GM12891 (cell line): ENCODE measurements at regions not wholly inside any gene's neighbourhood (a gene's known extent, or its start where the extent isn't known, plus 50 kb on each side); places are given as distances from the start of the nearest gene placed in this dataset.

Experiments
- PAX5 ChIP-seq: IDR thresholded peaks from 2 replicates; pipeline ENCODE4 v1.6.1; 2011; ENCODE audit warnings: low read length, moderate library complexity, mild to moderate bottlenecking; ENCODE audit not compliant: insufficient read depth, severe bottlenecking
- POLR2A ChIP-seq: IDR thresholded peaks from 2 replicates; pipeline ENCODE4 v1.6.1; 2011; ENCODE audit warnings: low read depth, low read length, control low read depth
- POLR2AphosphoS5 ChIP-seq: IDR thresholded peaks from 2 replicates; pipeline ENCODE4 v1.6.1; 2011; ENCODE audit warnings: low read depth, low read length, control low read depth
- POU2F2 ChIP-seq: IDR thresholded peaks from 2 replicates; pipeline ENCODE4 v1.6.1; 2011; ENCODE audit warnings: low read depth, mild to moderate bottlenecking, control low read depth, low read length, moderate library complexity
- SPI1 ChIP-seq: IDR thresholded peaks from 2 replicates; pipeline ENCODE4 v1.6.1; 2011; ENCODE audit warnings: low read depth, low read length, control low read depth
- TAF1 ChIP-seq: IDR thresholded peaks from 2 replicates; pipeline ENCODE4 v1.6.1; 2011; ENCODE audit warnings: low read depth, low read length, control low read depth

- TF ChIP-seq TAF1 (no peak), POLR2AphosphoS5 (no peak), POLR2A (no peak), POU2F2 (no peak), SPI1 (no peak), PAX5 (no peak)
Measured at GRCh38 chr3:24622696-24623225, 128.1 kb upstream of the THRB start.
